Upper lobe of left lung (tissue), 6 donors: ENCODE measurements at regions not wholly inside any gene's neighbourhood (a gene's known extent, or its start where the extent isn't known, plus 50 kb on each side); places are given as distances from the start of the nearest gene placed in this dataset.

Source experiments
- ATAC-seq, 2 donors: fragments of 200-7000 bp; cut with Tn5 transposase; one replicate each; pipeline ENCODE4 v1.9.1; 2022; ENCODE audit warnings: mild to moderate bottlenecking in 2 of 2, moderate library complexity in 2 of 2; ENCODE audit not compliant: low FRiP score in 2 of 2
- DNase-seq, 2 donors: peaks; one replicate each; pipeline ENCODE4 v3.0.0-alpha.2; 2019 to 2020
- H3K27ac ChIP-seq, 4 donors: fragments of 200-600 bp; sonication (generic); one replicate each; pipeline ENCODE4 v1.5.1; 2016 to 2019
- H3K27me3 ChIP-seq, 4 donors: fragments of 200-600 bp; sonication (generic); one replicate each; pipeline ENCODE4 v1.5.1; 2017 to 2019
- H3K36me3 ChIP-seq, 4 donors: fragments of 200-600 bp; sonication (generic); one replicate each; pipeline ENCODE4 v1.5.1; 2016 to 2019
- H3K4me1 ChIP-seq, 4 donors: fragments of 200-600 bp; sonication (generic); one replicate each; pipeline ENCODE4 v1.5.1; 2018 to 2019
- H3K4me3 ChIP-seq, 4 donors: fragments of 200-600 bp; sonication (generic); one replicate each; pipeline ENCODE4 v1.5.1; 2017 to 2019; ENCODE audit warnings: mild to moderate bottlenecking in 2 of 4, moderate library complexity in 1 of 4
- H3K9me3 ChIP-seq, 4 donors: fragments of 200-600 bp; sonication (generic); one replicate each; pipeline ENCODE4 v1.5.1; 2018 to 2019
- CTCF ChIP-seq, 6 experiments: fragments of 450-650 bp in 4 of 6; fragments of 200-600 bp in 2 of 6; sonication (generic) in 2 of 6; IDR thresholded peaks; one replicate each; pipeline ENCODE4 v1.5.1; 2016 to 2019; ENCODE audit warnings: antibody characterized with exemption in 6 of 6
- EP300 ChIP-seq, 4 donors: sonication (generic); formaldehyde crosslinking; IDR thresholded peaks; one replicate each; pipeline ENCODE4 v1.5.1; 2017; ENCODE audit warnings: antibody characterized with exemption in 4 of 4, control low read depth in 2 of 4
- POLR2A ChIP-seq, 4 donors: fragments of 450-650 bp; IDR thresholded peaks; one replicate each; pipeline ENCODE4 v1.5.1; 2016 to 2017; ENCODE audit warnings: antibody characterized with exemption in 4 of 4, mild to moderate bottlenecking in 2 of 4
- POLR2AphosphoS5 ChIP-seq, 2 donors: sonication (generic); formaldehyde crosslinking; IDR thresholded peaks; one replicate each; pipeline ENCODE4 v1.5.1; 2017; ENCODE audit warnings: antibody characterized with exemption in 2 of 2
- WGBS, 2 donors: methylation state at CpG; one replicate each; pipeline ENCODE4 v1.1.5; 2017 to 2018; 5-methylcytosine and 5-hydroxymethylcytosine counted together
- donor health status: DM: no; HTN: no; CAD: no; lungs with moderate emphysema.
- donor health status: DM: no; HTN: yes; CAD: no; lungs with severe emphysema.

DNA sequence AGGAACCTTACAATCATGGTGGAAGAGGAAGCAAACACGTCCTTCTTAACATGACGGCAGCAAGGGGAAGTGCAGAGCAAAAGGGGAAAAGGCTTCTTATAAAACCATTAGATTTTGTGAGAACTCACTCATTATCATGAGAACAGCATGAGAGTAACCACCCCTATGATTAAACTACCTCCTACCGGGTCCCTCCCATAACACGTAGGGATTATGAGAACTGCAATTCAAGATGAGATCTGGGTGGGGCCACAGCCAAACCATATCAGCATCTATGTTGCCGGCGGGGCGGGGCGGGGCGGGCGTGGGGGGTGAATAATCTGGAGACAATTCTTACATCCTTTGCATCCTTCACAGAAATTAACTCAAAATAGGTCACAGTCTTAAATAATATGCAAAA lies 58.8 kb upstream of the GFPT2 start:
- DNase-seq = no peak
- no peak overlapping the region for H3K4me3 ChIP-seq
- WGBS, 2 donors = 83 to 92% methylated on average over 10 of the region's 10 CpGs
- no peaks in the 10 kb centered on the region for H3K4me1 ChIP-seq
- H3K36me3 ChIP-seq = no peaks in the 10 kb centered on the region
- H3K9me3 ChIP-seq = no peaks in the 10 kb centered on the region
- TF ChIP-seq POLR2A (IDR thresholded peaks at IDR 0.05) (no peak), CTCF (IDR thresholded peaks at IDR 0.05) (no peak)
- H3K27me3 ChIP-seq = no peaks in the 10 kb centered on the region
- ATAC-seq = no peak
- no peak overlapping the region for H3K27ac ChIP-seq

DNA sequence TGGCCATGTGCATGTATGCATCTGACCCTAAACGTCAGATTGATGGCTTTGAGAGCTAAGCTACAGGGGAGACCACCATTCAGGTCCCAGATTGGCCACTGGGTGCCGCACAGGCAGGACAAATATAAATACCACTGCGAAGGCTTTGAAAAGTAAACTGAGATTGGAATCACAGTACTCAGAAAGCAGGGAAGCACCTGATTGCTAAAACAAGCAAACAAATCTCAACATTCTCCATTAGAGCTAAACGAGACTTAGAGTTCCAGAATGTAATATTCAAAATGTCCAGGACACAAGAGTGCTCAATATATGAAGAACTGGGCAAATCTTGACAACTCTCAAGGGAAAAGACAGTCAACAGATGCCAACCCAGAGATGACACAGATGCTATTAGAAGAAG lies 61.0 kb upstream of the GFPT2 start:
- TF ChIP-seq POLR2A (IDR thresholded peaks at IDR 0.05) (no peak), POLR2AphosphoS5 (IDR thresholded peaks at IDR 0.05) (no peak), EP300 (IDR thresholded peaks at IDR 0.05) (no peak), CTCF (IDR thresholded peaks at IDR 0.05) (no peak)
- 74 to 81% methylated on average over 4 of the region's 4 CpGs for WGBS, 2 donors
- Histone ChIP-seq H3K9me3 (no peaks in the 10 kb centered on the region), H3K27me3 (no peaks in the 10 kb centered on the region), H3K27ac (no peak overlapping the region), H3K4me1 (no peaks in the 10 kb centered on the region), H3K36me3 (no peaks in the 10 kb centered on the region), H3K4me3 (no peak overlapping the region)
- ATAC-seq = no peak
- no peak for DNase-seq

DNA sequence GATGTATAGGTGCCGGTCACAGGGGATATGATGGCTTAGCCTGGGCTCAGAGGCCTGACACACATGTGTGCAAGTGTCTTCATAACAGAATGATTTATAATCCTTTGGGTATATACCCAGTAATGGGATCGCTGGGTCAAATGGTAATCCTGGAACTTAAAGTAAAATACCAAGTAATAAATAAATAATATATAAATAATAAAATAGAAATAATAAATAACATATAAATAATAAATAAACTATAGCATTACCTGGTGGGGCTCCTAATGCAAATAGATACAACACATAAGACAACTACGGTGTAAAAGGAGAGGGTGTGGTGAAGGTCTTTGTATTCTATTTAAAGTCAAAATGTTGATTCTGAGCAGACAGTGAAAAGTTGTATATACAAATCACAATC lies 68.5 kb upstream of the GFPT2 start:
- no peak for ATAC-seq
- Histone ChIP-seq H3K27me3 (no peaks in the 10 kb centered on the region), H3K36me3 (no peaks in the 10 kb centered on the region), H3K9me3 (no peaks in the 10 kb centered on the region), H3K27ac (no peak overlapping the region), H3K4me1 (no peaks in the 10 kb centered on the region), H3K4me3 (no peak overlapping the region)
- no peak for DNase-seq
- 92 to 96% methylated on average over 3 of the region's 3 CpGs for WGBS, 2 donors
- no peak for TF ChIP-seq CTCF (IDR thresholded peaks at IDR 0.05)
- TF ChIP-seq POLR2A (IDR thresholded peaks at IDR 0.05) = no peak
- TF ChIP-seq POLR2AphosphoS5 (IDR thresholded peaks at IDR 0.05) = no peak
- TF ChIP-seq EP300 (IDR thresholded peaks at IDR 0.05) = no peak

DNA sequence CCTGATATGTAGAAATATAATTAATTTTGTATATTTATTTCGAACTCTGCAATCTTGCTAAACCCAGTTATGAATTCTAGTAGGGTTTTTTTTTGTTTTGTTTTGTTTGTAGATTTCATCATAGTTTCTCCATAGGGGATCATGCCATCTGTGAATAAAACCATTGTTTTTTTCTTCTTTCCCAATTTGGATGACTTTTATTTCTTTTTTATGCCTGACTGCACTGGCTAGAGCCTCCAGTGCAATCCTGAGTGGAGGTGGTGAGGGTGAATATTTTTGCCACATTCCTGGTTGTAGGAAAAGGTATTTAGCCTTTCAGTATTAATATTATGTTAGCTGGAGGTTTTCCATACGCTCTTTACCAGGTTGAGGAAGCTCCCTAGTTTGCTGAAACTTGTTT lies 70.0 kb upstream of the GFPT2 start:
- Histone ChIP-seq H3K4me3 (no peak overlapping the region), H3K27me3 (no peaks in the 10 kb centered on the region), H3K9me3 (no peaks in the 10 kb centered on the region), H3K27ac (no peak overlapping the region), H3K4me1 (no peaks in the 10 kb centered on the region), H3K36me3 (no peaks in the 10 kb centered on the region)
- TF ChIP-seq POLR2AphosphoS5 (IDR thresholded peaks at IDR 0.05) (no peak), CTCF (IDR thresholded peaks at IDR 0.05) (no peak), EP300 (IDR thresholded peaks at IDR 0.05) (no peak), POLR2A (IDR thresholded peaks at IDR 0.05) (no peak)
- no peak for DNase-seq
- no peak for ATAC-seq
- 91 to 95% methylated on average over 2 of the region's 2 CpGs for WGBS, 2 donors

DNA sequence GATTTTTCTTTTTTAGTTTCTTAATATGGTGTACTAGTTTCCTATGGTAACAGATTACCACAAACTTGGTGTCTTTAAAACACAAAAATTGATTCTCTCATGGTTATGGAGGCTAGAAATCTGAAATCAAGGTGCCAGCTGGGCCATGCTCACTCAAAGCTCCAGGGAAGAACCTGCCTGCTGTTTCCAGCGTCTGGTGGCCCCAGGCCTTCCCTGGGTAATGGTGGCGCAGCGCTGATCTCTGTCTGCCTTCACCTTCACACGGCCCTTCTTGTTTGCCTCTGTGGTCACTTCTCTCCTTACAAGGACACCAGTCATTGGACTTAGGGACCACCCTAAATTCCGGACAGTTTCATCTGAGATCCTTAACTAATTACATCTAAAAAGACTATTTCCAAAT lies 70.5 kb upstream of the GFPT2 start:
- no peak overlapping the region for H3K27ac ChIP-seq

More for the DNA sequence above, 70.5 kb upstream of the GFPT2 start:
- no peaks in the 10 kb centered on the region for H3K9me3 ChIP-seq
- TF ChIP-seq EP300 (IDR thresholded peaks at IDR 0.05) (no peak), POLR2AphosphoS5 (IDR thresholded peaks at IDR 0.05) (no peak), CTCF (IDR thresholded peaks at IDR 0.05) (no peak), POLR2A (IDR thresholded peaks at IDR 0.05) (no peak)
- ATAC-seq = no peak
- no peaks in the 10 kb centered on the region for H3K27me3 ChIP-seq
- WGBS, 2 donors = 86 to 96% methylated on average over 5 of the region's 5 CpGs
- DNase-seq = no peak
- H3K36me3 ChIP-seq = no peaks in the 10 kb centered on the region
- H3K4me3 ChIP-seq = no peak overlapping the region
- no peaks in the 10 kb centered on the region for H3K4me1 ChIP-seq
